Activated CD4-positive, CD25-positive, alpha-beta regulatory T cell treated with anti-CD3 and anti-CD28 coated beads, Interleukin-2, amount 50 U/mL, for 24 hours (primary cell): ENCODE measurements at regions not wholly inside any gene's neighbourhood (a gene's known extent, or its start where the extent isn't known, plus 50 kb on each side); places are given as distances from the start of the nearest gene placed in this dataset.
"Not testable (repeated sequence)": the region's sequence is repeated elsewhere in the genome, so short reads cannot be mapped to it uniquely, and the experiment has no call there.

Experiments
- ATAC-seq, 2 donors: fragments of 150-1000 bp; cut with Tn5 transposase; one replicate each; pipeline ENCODE4 v1.10.0; 2021; ENCODE audit warnings: mild to moderate bottlenecking in 1 of 2, moderate library complexity in 1 of 2

GRCh38 chr3:166510382-166510781, 673.2 kb upstream of the BCHE start:
- ATAC-seq = no peak

GRCh38 chr3:166500420-166500819, 663.2 kb upstream of the BCHE start:
- not testable (repeated sequence) for ATAC-seq

DNA sequence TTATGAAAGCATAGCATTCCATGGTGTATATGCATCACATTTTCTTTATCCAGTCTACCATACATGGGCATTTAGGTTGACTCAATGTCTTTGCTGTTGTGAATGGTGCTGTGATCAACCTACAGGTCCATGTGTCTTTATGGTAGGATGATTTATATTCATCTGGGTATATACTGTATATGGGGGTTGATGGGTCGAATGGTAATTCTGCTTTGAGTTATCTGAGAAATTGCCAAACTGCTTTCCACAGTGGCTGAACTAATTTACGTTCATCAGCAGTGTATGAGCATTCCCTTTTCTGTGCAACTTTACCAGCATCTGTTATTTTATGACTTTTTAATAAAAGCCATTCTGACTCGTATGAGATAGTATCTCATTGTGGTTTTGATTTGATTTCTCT, 662.4 kb upstream of the BCHE start:
- ATAC-seq = no peak

- ATAC-seq = no peak
Measured at GRCh38 chr3:166498446-166498845, 661.2 kb upstream of the BCHE start.

DNA sequence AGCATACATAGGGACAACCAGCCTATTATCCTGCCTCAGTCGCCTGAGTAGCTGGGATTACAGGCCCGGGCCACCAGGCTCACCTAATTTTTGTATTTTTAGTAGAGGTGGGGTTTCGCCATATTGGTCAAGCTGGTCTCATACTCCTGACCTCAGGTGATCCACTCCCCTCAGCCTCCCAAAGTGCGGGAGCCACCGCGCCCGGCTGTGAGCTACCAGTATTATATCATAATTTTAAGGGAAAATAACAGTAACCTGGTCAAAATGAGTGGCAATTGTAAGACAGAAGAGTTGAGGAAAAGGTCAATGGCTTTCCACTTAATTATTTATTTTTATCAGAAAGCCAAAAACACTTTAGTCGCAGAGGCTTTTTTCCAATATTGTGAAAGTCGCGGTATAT, 652.6 kb upstream of the BCHE start:
- ATAC-seq = no peak

DNA sequence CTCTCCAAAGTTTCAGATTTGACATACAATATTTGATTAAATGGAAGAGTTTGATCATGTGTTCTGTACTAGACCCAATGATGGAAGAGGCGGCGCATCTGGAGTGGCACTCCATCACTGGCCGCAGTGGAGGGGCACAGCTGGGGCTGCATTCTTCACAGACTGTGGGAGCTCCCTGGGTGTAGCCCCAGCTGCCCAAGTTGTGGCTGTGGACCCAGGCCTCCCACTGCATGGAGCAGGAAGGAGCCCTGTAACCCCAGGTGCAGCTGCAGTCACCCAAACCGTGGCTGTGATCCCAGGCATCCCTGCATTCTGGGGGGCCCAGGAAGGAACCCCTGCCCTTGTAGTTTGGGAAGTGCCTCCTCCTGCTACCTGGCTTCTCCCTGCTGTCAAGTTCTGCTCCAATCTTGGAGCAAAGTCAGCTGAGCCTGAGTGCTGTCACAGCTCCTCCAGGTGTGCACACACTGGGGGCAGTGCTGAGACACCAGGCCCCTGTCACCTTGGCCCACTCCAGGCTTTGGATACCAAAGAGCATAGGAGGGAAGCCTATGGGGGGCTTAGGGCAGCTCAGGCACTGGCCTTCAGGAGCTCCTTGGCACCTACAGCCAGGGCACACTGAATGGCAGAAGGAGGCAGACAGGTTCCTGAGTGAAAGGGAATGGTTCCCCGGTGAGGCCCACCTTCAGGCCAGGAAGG, 651.9 kb upstream of the BCHE start:
- no peak for ATAC-seq

DNA sequence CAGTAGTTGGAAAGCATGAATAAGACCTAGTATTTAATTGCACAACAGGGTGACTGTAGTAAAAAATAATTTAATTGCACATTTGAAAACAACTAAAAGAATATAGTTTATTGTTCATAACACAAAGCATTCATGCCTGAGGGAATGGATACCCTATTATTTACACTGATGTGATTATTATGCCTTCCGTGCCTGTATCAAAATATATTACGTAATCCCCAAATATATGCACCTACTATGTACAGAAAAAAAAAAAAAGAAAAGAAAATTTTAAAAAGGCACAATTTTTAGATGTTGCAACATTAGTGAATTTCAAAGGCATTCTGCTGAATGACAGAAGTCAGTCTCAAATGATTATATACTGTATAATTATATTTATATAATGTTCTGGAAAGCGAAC, 647.2 kb upstream of the BCHE start:
- no peak for ATAC-seq

GRCh38 chr3:166481340-166481739, 644.1 kb upstream of the BCHE start:
- no peak for ATAC-seq

GRCh38 chr3:166478356-166478755, 641.1 kb upstream of the BCHE start:
- no peak for ATAC-seq

GRCh38 chr3:166473501-166473900, 636.3 kb upstream of the BCHE start:
- no peak for ATAC-seq

- ATAC-seq = no peak
Measured at GRCh38 chr3:166472015-166472414, 634.8 kb upstream of the BCHE start.

GRCh38 chr3:166471074-166471767, 634.0 kb upstream of the BCHE start:
- no peak for ATAC-seq

DNA sequence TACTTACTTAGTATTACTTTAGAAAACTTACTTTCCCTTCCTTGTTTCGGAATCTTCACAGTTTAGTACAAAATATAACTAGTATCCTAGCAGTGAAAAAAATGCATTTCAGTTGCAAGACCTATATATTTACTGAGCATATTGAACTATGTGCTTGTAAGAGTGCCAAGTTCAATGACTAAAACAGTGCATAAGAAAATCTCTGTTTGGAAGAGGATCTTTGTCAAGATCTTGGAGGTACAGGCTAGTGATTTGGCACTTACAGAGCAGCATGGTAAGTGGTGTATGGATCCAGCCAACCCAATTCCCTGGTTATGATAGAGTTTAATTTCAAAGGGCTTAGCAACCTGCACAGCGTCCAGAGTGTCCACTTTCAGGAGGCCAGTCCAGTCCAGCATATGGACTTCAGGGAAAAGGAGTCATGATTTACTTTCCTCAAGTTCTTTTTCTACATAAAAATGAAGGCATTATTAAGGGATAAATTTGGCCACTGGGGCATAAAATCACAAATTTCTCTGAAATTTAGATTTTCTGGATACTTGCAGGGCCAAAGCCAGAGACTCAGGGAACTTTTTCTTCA, 625.8 kb upstream of the BCHE start:
- no peak for ATAC-seq

DNA sequence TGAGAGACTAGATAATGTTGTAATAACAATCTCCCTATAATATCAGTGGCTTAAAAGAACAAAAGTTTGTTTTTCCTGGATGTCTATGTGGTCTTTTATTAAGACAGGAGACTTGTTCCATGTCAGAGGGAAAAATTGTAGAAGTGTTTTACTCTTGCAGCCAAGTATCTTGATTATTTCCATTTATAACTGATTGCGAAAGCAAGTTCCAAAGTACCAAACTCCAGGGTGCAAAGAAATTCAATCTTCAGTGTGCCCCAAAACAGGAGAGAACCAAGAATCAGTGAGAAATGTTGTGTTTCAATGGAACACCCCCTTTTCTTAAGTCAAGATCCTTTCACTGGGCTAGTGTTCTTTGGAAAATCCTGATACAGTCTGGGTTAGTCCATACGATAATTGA, 624.4 kb upstream of the BCHE start:
- ATAC-seq = no peak

DNA sequence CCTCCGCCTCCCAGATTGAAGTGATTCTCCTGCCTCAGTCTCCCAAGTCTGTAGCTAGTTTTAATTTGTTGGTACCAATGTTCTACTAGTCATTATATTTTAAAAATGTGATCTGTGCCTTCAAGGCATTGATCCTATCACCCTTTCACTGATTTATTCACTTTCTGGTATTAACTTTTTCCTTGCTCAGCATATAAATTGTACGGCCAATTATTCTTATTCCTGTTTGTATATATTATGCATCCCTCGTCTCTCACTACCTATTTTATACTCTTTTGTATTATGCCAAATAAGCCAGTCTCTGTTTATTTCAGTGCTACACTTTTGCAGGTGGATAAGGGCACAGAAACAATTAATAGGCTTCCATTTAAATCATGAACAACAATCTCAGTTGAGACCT, 620.2 kb upstream of the BCHE start:
- no peak for ATAC-seq

- ATAC-seq = no peak
Measured at GRCh38 chr3:166456286-166456685, 619.1 kb upstream of the BCHE start.

GRCh38 chr3:166455744-166456143, 618.5 kb upstream of the BCHE start:
- no peak for ATAC-seq

- no peak for ATAC-seq
Measured at GRCh38 chr3:166453478-166453877, 616.3 kb upstream of the BCHE start.

GRCh38 chr3:166451997-166452396, 614.8 kb upstream of the BCHE start:
- no peak for ATAC-seq

DNA sequence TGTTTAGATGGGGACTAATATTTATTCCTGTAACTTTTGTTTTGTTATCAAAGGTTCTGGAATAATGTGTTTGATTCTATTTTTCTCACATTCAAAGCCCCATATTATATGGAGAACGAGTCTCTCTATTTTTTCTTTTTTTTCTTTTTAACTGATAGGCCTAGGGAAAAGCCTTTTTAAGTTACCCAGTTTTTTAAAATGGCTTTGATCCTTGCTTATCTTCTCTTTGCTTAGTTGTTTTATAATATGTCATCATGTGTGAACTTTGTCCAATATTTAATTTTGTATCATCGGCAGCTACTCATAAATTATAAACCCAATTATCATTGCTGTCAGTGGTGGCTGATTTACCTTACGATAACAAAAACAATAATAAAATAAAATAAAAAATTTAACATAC, 610.3 kb upstream of the BCHE start:
- no peak for ATAC-seq

DNA sequence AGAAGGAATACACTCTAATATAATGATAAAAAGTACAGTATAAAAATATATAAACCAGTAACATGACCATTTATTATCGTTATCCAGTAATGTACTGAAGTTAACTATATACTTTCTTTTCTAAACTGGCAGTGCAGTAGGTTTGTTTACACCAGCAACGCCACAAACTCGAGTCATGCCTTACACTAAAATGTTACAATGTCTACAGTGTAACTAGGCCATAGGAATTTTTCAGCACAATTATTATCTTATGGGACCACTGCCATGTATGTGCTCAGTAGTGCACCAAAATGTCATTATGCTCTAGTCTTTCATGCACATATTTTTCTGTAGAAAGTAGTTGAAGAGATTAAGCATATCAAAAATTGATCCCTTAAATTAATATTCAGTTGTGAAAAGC, 609.8 kb upstream of the BCHE start:
- no peak for ATAC-seq

DNA sequence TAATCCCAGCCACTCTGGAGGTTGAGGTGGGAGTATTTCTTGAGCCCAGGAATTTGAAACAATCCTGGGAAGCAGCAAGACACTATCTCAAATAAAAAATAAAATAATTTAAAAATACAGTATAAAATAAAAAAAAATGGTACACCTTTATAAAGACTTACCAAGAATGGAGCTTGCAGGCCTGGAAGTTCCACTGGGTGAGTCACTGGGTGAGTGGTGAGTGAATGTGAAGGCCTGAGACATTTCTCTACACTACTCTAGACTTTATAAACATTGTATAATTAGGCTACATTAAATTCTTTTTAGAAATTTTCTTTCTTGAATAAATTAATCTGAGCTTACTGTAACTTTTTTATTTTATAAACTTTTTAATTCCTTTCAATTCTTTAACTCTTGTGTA, 609.1 kb upstream of the BCHE start:
- no peak for ATAC-seq

DNA sequence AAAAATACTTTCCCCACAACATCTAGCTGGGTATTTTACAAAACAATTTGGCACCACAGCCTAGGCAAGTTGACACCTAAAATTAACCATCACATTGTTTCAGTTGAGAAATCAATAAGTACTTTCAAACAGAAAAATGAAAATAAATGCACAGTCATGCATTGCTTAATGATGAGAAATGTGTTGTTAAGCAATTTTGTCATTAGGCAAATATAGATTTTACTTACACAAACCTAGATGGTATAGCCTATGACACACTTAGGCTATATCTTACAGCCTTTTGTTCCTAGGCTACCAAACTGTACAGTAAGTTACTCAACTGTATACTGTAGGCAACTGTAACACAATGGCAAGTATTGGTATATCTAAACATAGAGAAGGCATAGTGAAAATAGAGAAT, 608.6 kb upstream of the BCHE start:
- no peak for ATAC-seq

GRCh38 chr3:166444756-166445155, 607.5 kb upstream of the BCHE start:
- ATAC-seq = no peak
